ENCODE measurements at regions not wholly inside any gene's neighbourhood (a gene's known extent, or its start where the extent isn't known, plus 50 kb on each side); places are given as distances from the start of the nearest gene placed in this dataset.

- no peak for DNase-seq (ENCODE audit: low read depth, low spot score)
- peaks cover 5% of the 10 kb centered on the region; the same call in 1 of the 2 replicates for H3K9me3 ChIP-seq (ENCODE audit: low read depth, low read length)
- no peak overlapping the region for H3K4me3 ChIP-seq
- no peak overlapping the region for H3K27ac ChIP-seq
- no peaks in the 10 kb centered on the region for H3K36me3 ChIP-seq (ENCODE audit: insufficient read depth, low read length)
- no peak overlapping the region for H3K9ac ChIP-seq (ENCODE audit: insufficient read length)
- TF ChIP-seq FOXP2 (optimal IDR thresholded peaks at IDR 0.05; ENCODE audit: control extremely low read depth, extremely low read length, insufficient read depth) (no peak), POLR2AphosphoS5 (IDR thresholded peaks at IDR 0.05; ENCODE audit: borderline replicate concordance, low read depth, low read length) (no peak), EZH2 (IDR thresholded peaks at IDR 0.05) (no peak)
Observed at GRCh38 chr1:90802622-90803021, 85.5 kb upstream of the BARHL2 start.

GRCh38 chr1:90800012-90800717 is 83.1 kb upstream of the BARHL2 start:
- no peaks in the 10 kb centered on the region for H3K36me3 ChIP-seq (ENCODE audit: insufficient read depth, low read length)
- DNase-seq (ENCODE audit: low read depth, low spot score): no peak
- H3K9me3 ChIP-seq (ENCODE audit: low read depth, low read length): peaks cover 3% of the 10 kb centered on the region; the same call in 1 of the 2 replicates
- H3K27ac ChIP-seq: no peak overlapping the region
- TF ChIP-seq FOXP2 (optimal IDR thresholded peaks at IDR 0.05; ENCODE audit: control extremely low read depth, extremely low read length, insufficient read depth) (no peak), POLR2AphosphoS5 (IDR thresholded peaks at IDR 0.05; ENCODE audit: borderline replicate concordance, low read depth, low read length) (no peak), EZH2 (IDR thresholded peaks at IDR 0.05) (no peak)
- H3K4me3 ChIP-seq: no peak overlapping the region
- no peak overlapping the region for H3K9ac ChIP-seq (ENCODE audit: insufficient read length)

- DNase-seq (ENCODE audit: low read depth, low spot score): no peak
- H3K4me3 ChIP-seq: no peak overlapping the region
Observed at GRCh38 chr1:90799326-90799725, 82.2 kb upstream of the BARHL2 start.

GRCh38 chr1:90798883-90799282 is 81.8 kb upstream of the BARHL2 start:
- DNase-seq (ENCODE audit: low read depth, low spot score): no peak
- H3K4me3 ChIP-seq: no peak overlapping the region
- no peak overlapping the region for H3K9ac ChIP-seq (ENCODE audit: insufficient read length)
- H3K9me3 ChIP-seq (ENCODE audit: low read depth, low read length): no peaks in the 10 kb centered on the region
- H3K27ac ChIP-seq: no peak overlapping the region
- H3K36me3 ChIP-seq (ENCODE audit: insufficient read depth, low read length): no peaks in the 10 kb centered on the region
- no peak for TF ChIP-seq EZH2 (IDR thresholded peaks at IDR 0.05)
- TF ChIP-seq FOXP2 (optimal IDR thresholded peaks at IDR 0.05; ENCODE audit: control extremely low read depth, extremely low read length, insufficient read depth): no peak
- TF ChIP-seq POLR2AphosphoS5 (IDR thresholded peaks at IDR 0.05; ENCODE audit: borderline replicate concordance, low read depth, low read length): no peak

More at GRCh38 chr1:90799326-90799725, 82.2 kb upstream of the BARHL2 start:
- TF ChIP-seq POLR2AphosphoS5 (IDR thresholded peaks at IDR 0.05; ENCODE audit: borderline replicate concordance, low read depth, low read length): no peak
- TF ChIP-seq FOXP2 (optimal IDR thresholded peaks at IDR 0.05; ENCODE audit: control extremely low read depth, extremely low read length, insufficient read depth): no peak
- no peak for TF ChIP-seq EZH2 (IDR thresholded peaks at IDR 0.05)
- Histone ChIP-seq H3K9ac (ENCODE audit: insufficient read length) (no peak overlapping the region), H3K36me3 (ENCODE audit: insufficient read depth, low read length) (no peaks in the 10 kb centered on the region), H3K9me3 (ENCODE audit: low read depth, low read length) (no peaks in the 10 kb centered on the region), H3K27ac (no peak overlapping the region)

GRCh38 chr1:90798344-90798743 is 81.2 kb upstream of the BARHL2 start:
- Histone ChIP-seq H3K4me3 (no peak overlapping the region), H3K9ac (ENCODE audit: insufficient read length) (no peak overlapping the region), H3K27ac (no peak overlapping the region), H3K9me3 (ENCODE audit: low read depth, low read length) (no peaks in the 10 kb centered on the region), H3K36me3 (ENCODE audit: insufficient read depth, low read length) (no peaks in the 10 kb centered on the region)
- DNase-seq (ENCODE audit: low read depth, low spot score): no peak
- TF ChIP-seq FOXP2 (optimal IDR thresholded peaks at IDR 0.05; ENCODE audit: control extremely low read depth, extremely low read length, insufficient read depth): no peak
- TF ChIP-seq EZH2 (IDR thresholded peaks at IDR 0.05): no peak
- no peak for TF ChIP-seq POLR2AphosphoS5 (IDR thresholded peaks at IDR 0.05; ENCODE audit: borderline replicate concordance, low read depth, low read length)

GRCh38 chr1:90795431-90795830 is 78.3 kb upstream of the BARHL2 start:
- 0 out of 2 replicates have a peak overlapping the region, but pooled peaks have one; percentile 8 for H3K4me3 ChIP-seq
- no peak for TF ChIP-seq POLR2AphosphoS5 (IDR thresholded peaks at IDR 0.05; ENCODE audit: borderline replicate concordance, low read depth, low read length)
- no peak for TF ChIP-seq EZH2 (IDR thresholded peaks at IDR 0.05)
- TF ChIP-seq FOXP2 (optimal IDR thresholded peaks at IDR 0.05; ENCODE audit: control extremely low read depth, extremely low read length, insufficient read depth): no peak
- H3K9me3 ChIP-seq (ENCODE audit: low read depth, low read length): no peaks in the 10 kb centered on the region
- no peak overlapping the region for H3K9ac ChIP-seq (ENCODE audit: insufficient read length)
- no peak for DNase-seq (ENCODE audit: low read depth, low spot score)
- no peaks in the 10 kb centered on the region for H3K36me3 ChIP-seq (ENCODE audit: insufficient read depth, low read length)
- peak overlapping the region; percentile 22; the same call in 1 of the 2 replicates for H3K27ac ChIP-seq

GRCh38 chr1:90786709-90787108 is 69.6 kb upstream of the BARHL2 start:
- Histone ChIP-seq H3K9me3 (ENCODE audit: low read depth, low read length) (no peaks in the 10 kb centered on the region), H3K36me3 (ENCODE audit: insufficient read depth, low read length) (no peaks in the 10 kb centered on the region), H3K9ac (ENCODE audit: insufficient read length) (no peak overlapping the region), H3K4me3 (no peak overlapping the region), H3K27ac (no peak overlapping the region)
- no peak for TF ChIP-seq FOXP2 (optimal IDR thresholded peaks at IDR 0.05; ENCODE audit: control extremely low read depth, extremely low read length, insufficient read depth)
- no peak for TF ChIP-seq POLR2AphosphoS5 (IDR thresholded peaks at IDR 0.05; ENCODE audit: borderline replicate concordance, low read depth, low read length)
- no peak for TF ChIP-seq EZH2 (IDR thresholded peaks at IDR 0.05)
- DNase-seq (ENCODE audit: low read depth, low spot score): no peak

GRCh38 chr1:90784186-90784847 is 67.2 kb upstream of the BARHL2 start:
- H3K9me3 ChIP-seq (ENCODE audit: low read depth, low read length): no peaks in the 10 kb centered on the region
- no peak overlapping the region for H3K27ac ChIP-seq
- DNase-seq (ENCODE audit: low read depth, low spot score): no peak
- TF ChIP-seq FOXP2 (optimal IDR thresholded peaks at IDR 0.05; ENCODE audit: control extremely low read depth, extremely low read length, insufficient read depth) (no peak), EZH2 (IDR thresholded peaks at IDR 0.05) (no peak), POLR2AphosphoS5 (IDR thresholded peaks at IDR 0.05; ENCODE audit: borderline replicate concordance, low read depth, low read length) (no peak)
- H3K9ac ChIP-seq (ENCODE audit: insufficient read length): no peak overlapping the region
- H3K4me3 ChIP-seq: no peak overlapping the region
- H3K36me3 ChIP-seq (ENCODE audit: insufficient read depth, low read length): no peaks in the 10 kb centered on the region
